ENCODE measurements at regions not wholly inside any gene's neighbourhood (a gene's known extent, or its start where the extent isn't known, plus 50 kb on each side); places are given as distances from the start of the nearest gene placed in this dataset.

DNA sequence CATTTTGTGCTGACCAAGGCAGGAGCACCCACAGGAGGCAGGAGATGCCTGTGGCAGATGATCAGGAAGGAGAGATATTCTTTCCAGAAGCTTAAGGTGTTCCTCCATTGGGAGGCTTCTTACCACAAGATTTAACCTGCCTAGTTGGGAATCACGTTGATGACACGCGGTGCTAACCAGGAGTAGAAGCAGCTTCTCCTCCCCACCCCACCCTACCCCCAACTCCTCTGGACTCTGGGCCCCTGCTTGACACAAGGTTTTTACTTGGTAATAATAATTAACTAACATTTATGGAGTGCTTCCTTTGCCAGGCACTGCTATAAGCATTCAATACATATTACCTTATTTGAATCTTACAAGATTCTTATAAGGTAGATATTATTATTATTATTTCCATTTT is 62.5 kb upstream of the PAPOLG start (continued):
- TF ChIP-seq DPF2 (IDR thresholded peaks at IDR 0.05) = no peak
- no peak for TF ChIP-seq SPI1 (IDR thresholded peaks at IDR 0.05; ENCODE audit: borderline replicate concordance, insufficient read depth, low read depth, low read length)

DNA sequence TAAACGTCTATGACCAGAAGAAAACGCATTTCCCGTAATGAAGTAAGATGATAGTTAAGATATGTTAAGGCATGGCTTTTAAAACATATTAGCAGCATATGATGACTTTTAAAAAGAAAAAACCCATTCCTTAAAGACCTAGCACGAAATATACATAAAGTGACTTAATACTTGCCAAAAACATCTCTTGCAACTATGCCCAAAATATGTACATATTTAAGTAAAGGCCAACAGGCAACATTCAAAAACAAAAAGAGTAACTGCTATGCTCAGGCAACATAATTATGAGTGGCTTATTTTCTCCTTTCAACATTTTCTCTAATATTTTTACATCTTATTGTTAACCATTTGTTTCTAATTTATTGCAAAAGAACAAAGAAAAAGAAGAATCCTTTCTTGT is 60.3 kb upstream of the PAPOLG start:
- intact Hi-C loops (cut with micrococcal nuclease; ENCODE audit: unreplicated experiment) = no loop called here
- no peak for FAIRE-seq
- no TSS peak for BruUV-seq (replicated peaks)

DNA sequence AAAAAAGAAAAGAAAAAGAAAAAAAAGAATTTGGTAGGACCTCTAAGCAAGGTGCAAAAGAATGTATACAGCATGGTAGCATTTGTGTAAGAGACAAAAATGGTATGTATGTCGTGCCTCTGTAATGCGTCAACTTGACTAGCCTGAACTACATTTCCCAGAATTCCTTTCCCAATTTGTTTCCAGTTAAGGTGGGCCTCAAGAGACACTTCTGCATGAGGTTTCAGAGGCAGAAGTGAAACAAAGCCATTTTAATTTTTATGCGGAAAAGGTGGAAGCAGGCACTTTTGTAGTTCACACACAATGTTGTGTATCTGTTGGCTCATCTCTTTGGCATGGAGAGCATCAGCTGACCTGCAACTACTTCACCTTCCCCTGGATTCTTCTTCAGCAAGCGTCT is 56.5 kb upstream of the PAPOLG start:
- Histone ChIP-seq H3K9ac (ENCODE audit: control insufficient read depth, insufficient read depth, low read length) (no peak overlapping the region), H4K20me1 (ENCODE audit: control insufficient read depth, insufficient read depth) (no peaks in the 10 kb centered on the region), H2AFZ (ENCODE audit: control insufficient read depth, low read depth, low read length) (no peak overlapping the region), H3K36me3 (ENCODE audit: control insufficient read depth in 2 of 2, insufficient read depth in 2 of 2, low read length in 1 of 2) (no peaks in the 10 kb centered on the region), H3K27me3 (replicated peaks in 1 of 2; ENCODE audit: control insufficient read depth in 2 of 2, insufficient read depth in 2 of 2, low read length in 1 of 2) (no peaks in the 10 kb centered on the region), H3K79me2 (ENCODE audit: control insufficient read depth, insufficient read depth, low read length) (no peaks in the 10 kb centered on the region), H3K4me3 (no peak overlapping the region), H3K4me2 (ENCODE audit: control insufficient read depth, insufficient read depth) (no peak overlapping the region), H3K4me1 (ENCODE audit: control insufficient read depth, insufficient read depth, low read length) (no peaks in the 10 kb centered on the region), H3K27ac (ENCODE audit: control insufficient read depth, insufficient read depth) (no peak overlapping the region), H3K9me3 (replicated peaks; ENCODE audit: control insufficient read depth, insufficient read depth, low read length) (no peaks in the 10 kb centered on the region)
- 53% methylated on average over 4 of the region's 4 CpGs for WGBS (ENCODE audit: insufficient coverage, insufficient replicate concordance, low lambda C conversion rate, missing lambda C conversion rate)
- DNase-seq (ENCODE audit: low read depth, low spot score) (no peak), FAIRE-seq (no peak), ATAC-seq (no peak)
- CTCF ChIA-PET = interaction anchor here (3.2 kb wide), 1 partner anchor 299 kb away, joined by 11 read pairs; no protein-coding TSS in a partner anchor
- RAD21 ChIA-PET (ENCODE audit: unreplicated experiment) = no interaction called here
- no peak for TF ChIP-seq CBX5 (IDR thresholded peaks at IDR 0.05; ENCODE audit: low read depth)
- peak; percentile 38 for TF ChIP-seq SIX5 (IDR thresholded peaks at IDR 0.05; ENCODE audit: low read depth, low read length, severe bottlenecking)
- 0 out of 2 replicates have a peak, but pooled peaks have one; percentile 6 for TF ChIP-seq SPI1 (IDR thresholded peaks at IDR 0.05; ENCODE audit: borderline replicate concordance, insufficient read depth, low read depth, low read length)
- no peak for TF ChIP-seq CEBPB (IDR thresholded peaks at IDR 0.05; ENCODE audit: borderline replicate concordance in 1 of 2, low read depth in 2 of 2, low read length in 2 of 2)
- no peak for TF ChIP-seq ZNF217 (IDR thresholded peaks at IDR 0.05)
- no peak for TF ChIP-seq MYB (IDR thresholded peaks at IDR 0.05; ENCODE audit: borderline replicate concordance, low read depth, low read length)
- TF ChIP-seq, protein P1, sequence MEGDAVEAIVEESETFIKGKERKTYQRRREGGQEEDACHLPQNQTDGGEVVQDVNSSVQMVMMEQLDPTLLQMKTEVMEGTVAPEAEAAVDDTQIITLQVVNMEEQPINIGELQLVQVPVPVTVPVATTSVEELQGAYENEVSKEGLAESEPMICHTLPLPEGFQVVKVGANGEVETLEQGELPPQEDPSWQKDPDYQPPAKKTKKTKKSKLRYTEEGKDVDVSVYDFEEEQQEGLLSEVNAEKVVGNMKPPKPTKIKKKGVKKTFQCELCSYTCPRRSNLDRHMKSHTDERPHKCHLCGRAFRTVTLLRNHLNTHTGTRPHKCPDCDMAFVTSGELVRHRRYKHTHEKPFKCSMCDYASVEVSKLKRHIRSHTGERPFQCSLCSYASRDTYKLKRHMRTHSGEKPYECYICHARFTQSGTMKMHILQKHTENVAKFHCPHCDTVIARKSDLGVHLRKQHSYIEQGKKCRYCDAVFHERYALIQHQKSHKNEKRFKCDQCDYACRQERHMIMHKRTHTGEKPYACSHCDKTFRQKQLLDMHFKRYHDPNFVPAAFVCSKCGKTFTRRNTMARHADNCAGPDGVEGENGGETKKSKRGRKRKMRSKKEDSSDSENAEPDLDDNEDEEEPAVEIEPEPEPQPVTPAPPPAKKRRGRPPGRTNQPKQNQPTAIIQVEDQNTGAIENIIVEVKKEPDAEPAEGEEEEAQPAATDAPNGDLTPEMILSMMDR (IDR thresholded peaks at IDR 0.05 in 2 of 3, conservative IDR thresholded peaks at IDR 0.05 in 1 of 3; ENCODE audit: control insufficient read depth in 2 of 3, extremely low read depth in 1 of 3, insufficient read depth in 1 of 3, low read depth in 3 of 3, low read length in 3 of 3) = no peak
- no peak for TF ChIP-seq ESRRA (IDR thresholded peaks at IDR 0.05; ENCODE audit: low read length)
- TF ChIP-seq NFXL1 (IDR thresholded peaks at IDR 0.05; ENCODE audit: borderline replicate concordance) = no peak
- TF ChIP-seq, protein P2, sequence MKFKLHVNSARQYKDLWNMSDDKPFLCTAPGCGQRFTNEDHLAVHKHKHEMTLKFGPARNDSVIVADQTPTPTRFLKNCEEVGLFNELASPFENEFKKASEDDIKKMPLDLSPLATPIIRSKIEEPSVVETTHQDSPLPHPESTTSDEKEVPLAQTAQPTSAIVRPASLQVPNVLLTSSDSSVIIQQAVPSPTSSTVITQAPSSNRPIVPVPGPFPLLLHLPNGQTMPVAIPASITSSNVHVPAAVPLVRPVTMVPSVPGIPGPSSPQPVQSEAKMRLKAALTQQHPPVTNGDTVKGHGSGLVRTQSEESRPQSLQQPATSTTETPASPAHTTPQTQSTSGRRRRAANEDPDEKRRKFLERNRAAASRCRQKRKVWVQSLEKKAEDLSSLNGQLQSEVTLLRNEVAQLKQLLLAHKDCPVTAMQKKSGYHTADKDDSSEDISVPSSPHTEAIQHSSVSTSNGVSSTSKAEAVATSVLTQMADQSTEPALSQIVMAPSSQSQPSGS (IDR thresholded peaks at IDR 0.05; ENCODE audit: low read length) = no peak
- SMC1A ChIA-PET (ENCODE audit: uncharacterized antibody, unreplicated experiment) = no interaction called here
- in situ Hi-C loops (cut with MboI) = no loop called here
- intact Hi-C loops (cut with micrococcal nuclease; ENCODE audit: unreplicated experiment) = loop anchor here (10.0 kb wide), 1 partner anchor 185 kb away; the partner anchor contains the start of gene REL
- BruUV-seq (replicated peaks) = no TSS peak
- POLR2A ChIA-PET = no interaction called here

More for the DNA sequence above, 60.3 kb upstream of the PAPOLG start:
- no peak for ATAC-seq
- Histone ChIP-seq H3K9me3 (replicated peaks; ENCODE audit: control insufficient read depth, insufficient read depth, low read length) (no peaks in the 10 kb centered on the region), H3K27me3 (replicated peaks in 1 of 2; ENCODE audit: control insufficient read depth in 2 of 2, insufficient read depth in 2 of 2, low read length in 1 of 2) (no peaks in the 10 kb centered on the region), H3K9ac (ENCODE audit: control insufficient read depth, insufficient read depth, low read length) (no peak overlapping the region), H3K4me2 (ENCODE audit: control insufficient read depth, insufficient read depth) (no peak overlapping the region), H3K4me3 (no peak overlapping the region), H3K4me1 (ENCODE audit: control insufficient read depth, insufficient read depth, low read length) (no peaks in the 10 kb centered on the region), H4K20me1 (ENCODE audit: control insufficient read depth, insufficient read depth) (no peaks in the 10 kb centered on the region), H3K79me2 (ENCODE audit: control insufficient read depth, insufficient read depth, low read length) (no peaks in the 10 kb centered on the region), H3K36me3 (ENCODE audit: control insufficient read depth in 2 of 2, insufficient read depth in 2 of 2, low read length in 1 of 2) (no peaks in the 10 kb centered on the region), H2AFZ (ENCODE audit: control insufficient read depth, low read depth, low read length) (no peak overlapping the region), H3K27ac (ENCODE audit: control insufficient read depth, insufficient read depth) (no peak overlapping the region)
- DNase-seq (ENCODE audit: low read depth, low spot score) = no peak
- ChIA-PET CTCF (interaction anchor here (2.3 to 3.0 kb wide), 2 partner anchors 10 to 21 kb away, joined by 7 to 9 read pairs; no protein-coding TSS in a partner anchor), POLR2A (no interaction called here), SMC1A (ENCODE audit: uncharacterized antibody, unreplicated experiment) (interaction anchor here (3.9 kb wide), 1 partner anchor 11 kb away, joined by 14 read pairs; no protein-coding TSS in a partner anchor), RAD21 (ENCODE audit: unreplicated experiment) (no interaction called here)
- 25% methylated on average over 4 of the region's 4 CpGs for WGBS (ENCODE audit: insufficient coverage, insufficient replicate concordance, low lambda C conversion rate, missing lambda C conversion rate)
- TF ChIP-seq SUPT20H (IDR thresholded peaks at IDR 0.05; ENCODE audit: borderline replicate concordance, control insufficient read depth, low read depth, low read length) (no peak), PAX5 (IDR thresholded peaks at IDR 0.05; ENCODE audit: borderline replicate concordance, low read depth, low read length) (no peak), MEF2B (IDR thresholded peaks at IDR 0.05; ENCODE audit: partially characterized antibody, poor library complexity, severe bottlenecking) (no peak), TBL1XR1 (IDR thresholded peaks at IDR 0.05; ENCODE audit: low read depth, low read length) (no peak), ZNF217 (IDR thresholded peaks at IDR 0.05) (no peak), HDAC6 (IDR thresholded peaks at IDR 0.05; ENCODE audit: unreplicated experiment) (no peak)
- in situ Hi-C loops (cut with MboI) = no loop called here

Measured in GM12878 (cell line).